ENCODE measurements at regions not wholly inside any gene's neighbourhood (a gene's known extent, or its start where the extent isn't known, plus 50 kb on each side); places are given as distances from the start of the nearest gene placed in this dataset.
A peak's percentile ranks its signal among the peaks of the same experiment; 100 is the strongest.
"Not testable (repeated sequence)": the region's sequence is repeated elsewhere in the genome, so short reads cannot be mapped to it uniquely, and the experiment has no call there.

DNA sequence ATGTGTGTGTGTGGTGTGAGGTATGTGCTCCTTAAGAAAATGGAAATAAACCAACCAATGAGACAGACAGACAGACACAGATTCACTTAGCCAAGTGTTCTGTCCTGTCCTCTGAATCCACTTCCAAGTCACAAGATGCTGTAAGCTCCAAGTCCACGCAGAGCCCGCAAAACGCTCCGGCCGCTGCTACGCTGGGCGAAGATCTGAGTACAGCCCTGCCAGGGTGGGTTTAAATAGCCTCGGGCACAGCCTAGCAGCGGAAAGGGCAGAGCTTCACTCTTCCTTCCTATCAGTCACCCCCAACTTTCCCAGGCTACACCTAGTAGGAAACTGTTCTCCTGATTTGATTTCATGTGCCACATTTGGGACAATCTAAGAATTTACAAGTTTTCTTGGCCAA lies 121.2 kb upstream of the ANKRD30BL start:
- FAIRE-seq = peak; percentile 75
- no peaks in the 10 kb centered on the region for H3K4me1 ChIP-seq (ENCODE audit: insufficient read depth, low read length)
- peaks cover 23% of the 10 kb centered on the region for H3K9me3 ChIP-seq (ENCODE audit: low read length)
- WGBS (ENCODE audit: low lambda C conversion rate) = 62% methylated on average over 9 of the region's 9 CpGs
- peaks cover 0 to 8% of the 10 kb centered on the region in 2 experiments; a peak in 1 of 5 replicates for H3K27me3 ChIP-seq (ENCODE audit: control insufficient read depth in 1 of 2, insufficient read depth in 2 of 2, low read length in 2 of 2)
- no peaks in the 10 kb centered on the region for H3K79me2 ChIP-seq (ENCODE audit: insufficient read depth, low read length)
- ATAC-seq = no peak
- no peak overlapping the region for H3K9ac ChIP-seq (ENCODE audit: insufficient read depth, low read depth, low read length)
- no peak overlapping the region for H2AFZ ChIP-seq (ENCODE audit: low read length)
- no peak for TF ChIP-seq HHEX (CRISPR knock-in tag; IDR thresholded peaks at IDR 0.05)
- no peak for TF ChIP-seq POLR2G (IDR thresholded peaks at IDR 0.05; ENCODE audit: low read depth, low read length)
- TF ChIP-seq, protein P1, sequence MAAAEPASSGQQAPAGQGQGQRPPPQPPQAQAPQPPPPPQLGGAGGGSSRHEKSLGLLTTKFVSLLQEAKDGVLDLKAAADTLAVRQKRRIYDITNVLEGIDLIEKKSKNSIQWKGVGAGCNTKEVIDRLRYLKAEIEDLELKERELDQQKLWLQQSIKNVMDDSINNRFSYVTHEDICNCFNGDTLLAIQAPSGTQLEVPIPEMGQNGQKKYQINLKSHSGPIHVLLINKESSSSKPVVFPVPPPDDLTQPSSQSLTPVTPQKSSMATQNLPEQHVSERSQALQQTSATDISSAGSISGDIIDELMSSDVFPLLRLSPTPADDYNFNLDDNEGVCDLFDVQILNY (CRISPR knock-in tag; conservative IDR thresholded peaks at IDR 0.05) = no peak
- no peak for TF ChIP-seq ZNF883 (CRISPR knock-in tag; IDR thresholded peaks at IDR 0.05; ENCODE audit: not compliant biosample characterization)
- no peak for TF ChIP-seq FOXA3 (CRISPR knock-in tag; IDR thresholded peaks at IDR 0.05)
- no peak for TF ChIP-seq ZNF124 (CRISPR knock-in tag; IDR thresholded peaks at IDR 0.05)
- TF ChIP-seq, protein P2, sequence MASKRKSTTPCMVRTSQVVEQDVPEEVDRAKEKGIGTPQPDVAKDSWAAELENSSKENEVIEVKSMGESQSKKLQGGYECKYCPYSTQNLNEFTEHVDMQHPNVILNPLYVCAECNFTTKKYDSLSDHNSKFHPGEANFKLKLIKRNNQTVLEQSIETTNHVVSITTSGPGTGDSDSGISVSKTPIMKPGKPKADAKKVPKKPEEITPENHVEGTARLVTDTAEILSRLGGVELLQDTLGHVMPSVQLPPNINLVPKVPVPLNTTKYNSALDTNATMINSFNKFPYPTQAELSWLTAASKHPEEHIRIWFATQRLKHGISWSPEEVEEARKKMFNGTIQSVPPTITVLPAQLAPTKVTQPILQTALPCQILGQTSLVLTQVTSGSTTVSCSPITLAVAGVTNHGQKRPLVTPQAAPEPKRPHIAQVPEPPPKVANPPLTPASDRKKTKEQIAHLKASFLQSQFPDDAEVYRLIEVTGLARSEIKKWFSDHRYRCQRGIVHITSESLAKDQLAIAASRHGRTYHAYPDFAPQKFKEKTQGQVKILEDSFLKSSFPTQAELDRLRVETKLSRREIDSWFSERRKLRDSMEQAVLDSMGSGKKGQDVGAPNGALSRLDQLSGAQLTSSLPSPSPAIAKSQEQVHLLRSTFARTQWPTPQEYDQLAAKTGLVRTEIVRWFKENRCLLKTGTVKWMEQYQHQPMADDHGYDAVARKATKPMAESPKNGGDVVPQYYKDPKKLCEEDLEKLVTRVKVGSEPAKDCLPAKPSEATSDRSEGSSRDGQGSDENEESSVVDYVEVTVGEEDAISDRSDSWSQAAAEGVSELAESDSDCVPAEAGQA (IDR thresholded peaks at IDR 0.05; ENCODE audit: low read depth) = no peak
- TF ChIP-seq, protein P2 (CRISPR knock-in tag; IDR thresholded peaks at IDR 0.05; ENCODE audit: borderline replicate concordance) = no peak
- TF ChIP-seq ZBTB7B (CRISPR knock-in tag; IDR thresholded peaks at IDR 0.05) = no peak
- H3K36me3 ChIP-seq (replicated peaks in 1 of 2; ENCODE audit: control insufficient read depth in 1 of 2, insufficient read depth in 2 of 2, low read length in 2 of 2) = no peaks in the 10 kb centered on the region
- CTCF ChIA-PET (ENCODE audit: low intra/inter-chr PET ratio, low total read pairs) = no interaction called here
- no peak overlapping the region for H3K4me3 ChIP-seq (replicated peaks in 1 of 3; ENCODE audit: insufficient read depth in 1 of 3, low read depth in 2 of 3, low read length in 3 of 3)
- BruUV-seq (replicated peaks) = no TSS peak
- no peaks in the 10 kb centered on the region for H4K20me1 ChIP-seq (ENCODE audit: insufficient read depth, low read length)
- in situ Hi-C loops (cut with HindIII; ENCODE audit: extremely low pct_ligation_motif_present, low pct_unique_long_range_greater_than_20kb) = no loop called here
- DNase-seq (ENCODE audit: low spot score) = no peak
- H3K27ac ChIP-seq (ENCODE audit: extremely low read length, insufficient read depth, low read length) = no peak overlapping the region
- no peak overlapping the region for H3K4me2 ChIP-seq (ENCODE audit: low read depth, low read length)
- intact Hi-C loops (cut with micrococcal nuclease; ENCODE audit: unreplicated experiment) = no loop called here
- POLR2A ChIA-PET = no interaction called here

DNA sequence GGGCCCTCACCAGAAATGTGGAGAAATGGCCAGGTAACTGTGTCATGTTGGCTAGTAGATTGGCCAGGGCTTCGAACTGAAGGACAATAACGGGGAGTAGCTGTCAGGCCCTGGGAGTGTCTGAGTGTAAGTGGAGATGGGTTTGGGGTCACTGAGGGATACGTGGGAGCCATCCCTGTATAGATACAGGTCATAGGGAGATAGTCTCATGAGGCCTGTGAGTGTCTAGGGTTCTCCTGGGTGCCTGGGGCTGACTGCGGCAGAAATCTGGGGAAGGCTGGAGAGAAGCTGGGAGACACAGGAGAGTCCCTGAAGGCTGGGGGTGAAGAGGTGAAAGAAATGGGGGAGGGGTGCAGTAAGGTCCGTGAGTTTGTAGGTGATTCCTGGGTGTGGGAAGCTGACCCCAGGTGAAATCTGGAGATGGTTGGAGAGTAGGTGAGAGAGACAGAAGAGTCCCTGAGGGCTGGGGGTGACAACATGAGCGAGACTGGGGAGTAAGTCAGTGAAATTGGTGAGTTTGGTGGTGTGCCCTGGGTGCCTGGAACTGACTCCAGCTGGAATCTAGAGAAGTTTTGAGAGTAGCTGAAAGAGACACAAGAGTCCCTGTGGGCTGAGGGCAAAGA lies 124.6 kb upstream of the ANKRD30BL start:
- intact Hi-C loops (cut with micrococcal nuclease; ENCODE audit: unreplicated experiment) = not testable (repeated sequence)

More for the DNA sequence above, 124.6 kb upstream of the ANKRD30BL start:
- H3K27ac ChIP-seq (ENCODE audit: extremely low read length, insufficient read depth, low read length); BruUV-seq (replicated peaks); DNase-seq (ENCODE audit: low spot score); ATAC-seq; H3K79me2 ChIP-seq (ENCODE audit: insufficient read depth, low read length); H3K27me3 ChIP-seq (ENCODE audit: control insufficient read depth in 1 of 2, insufficient read depth in 2 of 2, low read length in 2 of 2); in situ Hi-C loops (cut with HindIII; ENCODE audit: extremely low pct_ligation_motif_present, low pct_unique_long_range_greater_than_20kb); H3K9ac ChIP-seq (ENCODE audit: insufficient read depth, low read depth, low read length); CTCF ChIA-PET (ENCODE audit: low intra/inter-chr PET ratio, low total read pairs); H4K20me1 ChIP-seq (ENCODE audit: insufficient read depth, low read length); H3K36me3 ChIP-seq (replicated peaks in 1 of 2; ENCODE audit: control insufficient read depth in 1 of 2, insufficient read depth in 2 of 2, low read length in 2 of 2); POLR2A ChIA-PET; H3K9me3 ChIP-seq (ENCODE audit: low read length); H3K4me3 ChIP-seq (replicated peaks in 1 of 3; ENCODE audit: insufficient read depth in 1 of 3, low read depth in 2 of 3, low read length in 3 of 3); FAIRE-seq; H3K4me2 ChIP-seq (ENCODE audit: low read depth, low read length); H3K4me1 ChIP-seq (ENCODE audit: insufficient read depth, low read length); H2AFZ ChIP-seq (ENCODE audit: low read length): not testable (repeated sequence)
- WGBS (ENCODE audit: low lambda C conversion rate) = 13% methylated on average over 6 of the region's 6 CpGs
